Liver (tissue), 8 donors: ENCODE measurements at regions not wholly inside any gene's neighbourhood (a gene's known extent, or its start where the extent isn't known, plus 50 kb on each side); places are given as distances from the start of the nearest gene placed in this dataset.

ENCODE experiments used
- DNase-seq: peaks from one replicate; pipeline ENCODE4 v3.0.0-alpha.2; 2017; ENCODE audit warnings: low spot score
- H3K27ac ChIP-seq, 2 donors: one replicate each; pipeline ENCODE4 v1.7.0; 2013; ENCODE audit warnings: inconsistent platforms in 2 of 2, low read length in 2 of 2, control low read depth in 1 of 2, low read depth in 1 of 2, mild to moderate bottlenecking in 1 of 2
- H3K27me3 ChIP-seq, 4 donors: one replicate each; pipeline versions ENCODE4 v1.6.1 to v1.7.0; 2013; ENCODE audit warnings: low read length in 3 of 4, inconsistent platforms in 1 of 4, mild to moderate bottlenecking in 1 of 4, moderate library complexity in 1 of 4; ENCODE audit not compliant: control insufficient read depth in 4 of 4, insufficient read depth in 4 of 4
- H3K36me3 ChIP-seq, 4 donors: one replicate each; pipeline versions ENCODE4 v1.6.1 to v1.7.0; 2013; ENCODE audit warnings: low read length in 3 of 4, mild to moderate bottlenecking in 3 of 4, low read depth in 1 of 4, moderate library complexity in 1 of 4; ENCODE audit not compliant: control insufficient read depth in 4 of 4, insufficient read depth in 3 of 4
- H3K4me1 ChIP-seq, 4 donors: one replicate each; pipeline versions ENCODE4 v1.6.1 to v1.7.0; 2013; ENCODE audit warnings: low read length in 3 of 4, mild to moderate bottlenecking in 3 of 4, moderate library complexity in 1 of 4; ENCODE audit not compliant: control insufficient read depth in 4 of 4, insufficient read depth in 4 of 4
- H3K4me3 ChIP-seq, 3 donors: one replicate each; pipeline versions ENCODE4 v1.6.1 to v1.7.0; 2013; ENCODE audit warnings: low read length in 3 of 3, control low read depth in 1 of 3, low read depth in 1 of 3, mild to moderate bottlenecking in 1 of 3
- H3K9ac ChIP-seq, 2 donors: one replicate each; pipeline ENCODE4 v1.7.0; 2013; ENCODE audit warnings: low read length in 2 of 2, mild to moderate bottlenecking in 2 of 2, moderate library complexity in 2 of 2, control low read depth in 1 of 2, low read depth in 1 of 2
- H3K9me3 ChIP-seq, 4 donors: one replicate each; pipeline versions ENCODE4 v1.6.1 to v1.7.0; 2013; ENCODE audit warnings: low read length in 3 of 4; ENCODE audit not compliant: control insufficient read depth in 4 of 4
- ATF3 ChIP-seq: IDR thresholded peaks from 2 replicates; pipeline ENCODE4 v1.6.1; 2016; ENCODE audit warnings: antibody characterized with exemption
- EGR1 ChIP-seq, 2 donors: IDR thresholded peaks; 2 replicates each; pipeline ENCODE4 v1.6.1; 2016 to 2018; ENCODE audit warnings: antibody characterized with exemption in 2 of 2, low read depth in 2 of 2
- FOXA1 ChIP-seq: IDR thresholded peaks from 2 replicates; pipeline ENCODE4 v1.6.1; 2016; ENCODE audit warnings: antibody characterized with exemption
- FOXA2 ChIP-seq: IDR thresholded peaks from 2 replicates; pipeline ENCODE4 v1.6.1; 2016; ENCODE audit warnings: antibody characterized with exemption
- GABPA ChIP-seq, 2 donors: IDR thresholded peaks in 1 of 2; conservative IDR thresholded peaks in 1 of 2; 2 replicates each; pipeline ENCODE4 v1.6.1; 2016; ENCODE audit warnings: antibody characterized with exemption in 2 of 2, mild to moderate bottlenecking in 1 of 2, moderate library complexity in 1 of 2
- HNF4A ChIP-seq, 2 donors: conservative IDR thresholded peaks; 2 replicates each; pipeline ENCODE4 v1.6.1; 2016; ENCODE audit warnings: antibody characterized with exemption in 2 of 2, mild to moderate bottlenecking in 2 of 2
- HNF4G ChIP-seq: IDR thresholded peaks from 2 replicates; pipeline ENCODE4 v1.6.1; 2016; ENCODE audit warnings: antibody characterized with exemption
- MAX ChIP-seq: IDR thresholded peaks from 2 replicates; pipeline ENCODE4 v1.6.1; 2016; ENCODE audit warnings: antibody characterized with exemption
- RAD21 ChIP-seq, 2 donors: IDR thresholded peaks; 2 replicates each; pipeline ENCODE4 v1.6.1; 2016; ENCODE audit warnings: antibody characterized with exemption in 2 of 2, mild to moderate bottlenecking in 2 of 2
- RXRA ChIP-seq, 2 donors: IDR thresholded peaks; 2 replicates each; pipeline ENCODE4 v1.6.1; 2017 to 2018; ENCODE audit warnings: antibody characterized with exemption in 2 of 2, mild to moderate bottlenecking in 1 of 2
- SP1 ChIP-seq: IDR thresholded peaks from 2 replicates; pipeline ENCODE4 v1.6.1; 2018; ENCODE audit warnings: antibody characterized with exemption, mild to moderate bottlenecking
- TAF1 ChIP-seq: conservative IDR thresholded peaks from 2 replicates; pipeline ENCODE4 v1.6.1; 2016; ENCODE audit warnings: antibody characterized with exemption, mild to moderate bottlenecking
- YY1 ChIP-seq: IDR thresholded peaks from 2 replicates; pipeline ENCODE4 v1.6.1; 2016; ENCODE audit warnings: antibody characterized with exemption, mild to moderate bottlenecking
- WGBS: extraction: QIAGEN DNeasy Blood & Tissue Kit; methylation state at CpG from one replicate; pipeline ENCODE4 v1.1.7; 2013; 5-methylcytosine and 5-hydroxymethylcytosine counted together
- TF ChIP-seq, protein P1 (sequence below): IDR thresholded peaks from 2 replicates; pipeline ENCODE4 v1.6.1; 2016; ENCODE audit warnings: antibody characterized with exemption
- TF ChIP-seq, protein P2 (sequence below): IDR thresholded peaks from 2 replicates; pipeline ENCODE4 v1.6.1; 2016; ENCODE audit warnings: antibody characterized with exemption, mild to moderate bottlenecking
- TF ChIP-seq, protein P3 (sequence below): fragments of 150-350 bp; IDR thresholded peaks from 2 replicates; pipeline ENCODE4 v1.5.1; 2017; ENCODE audit warnings: improper control_type of control experiment, low read depth, low read length; ENCODE audit not compliant: missing input control
- donor health status: healthy.
- donor health status: healthy.
- donor health status: healthy.
- donor health status: healthy.
- donor health status: healthy.

GRCh38 chr7:152504816-152505215, 69.0 kb upstream of the KMT2C start:
- Histone ChIP-seq H3K4me1 (peaks cover 0 to 6% (median 5%) of the 10 kb centered on the region in 4 donors), H3K4me3 (no peak overlapping the region), H3K9me3 (no peaks in the 10 kb centered on the region), H3K27ac (peak overlapping the region in 1 of 2 donors; percentile 3), H3K36me3 (no peaks in the 10 kb centered on the region), H3K27me3 (no peaks in the 10 kb centered on the region), H3K9ac (no peak overlapping the region)
- DNase-seq = no peak
- TF ChIP-seq, protein P1, sequence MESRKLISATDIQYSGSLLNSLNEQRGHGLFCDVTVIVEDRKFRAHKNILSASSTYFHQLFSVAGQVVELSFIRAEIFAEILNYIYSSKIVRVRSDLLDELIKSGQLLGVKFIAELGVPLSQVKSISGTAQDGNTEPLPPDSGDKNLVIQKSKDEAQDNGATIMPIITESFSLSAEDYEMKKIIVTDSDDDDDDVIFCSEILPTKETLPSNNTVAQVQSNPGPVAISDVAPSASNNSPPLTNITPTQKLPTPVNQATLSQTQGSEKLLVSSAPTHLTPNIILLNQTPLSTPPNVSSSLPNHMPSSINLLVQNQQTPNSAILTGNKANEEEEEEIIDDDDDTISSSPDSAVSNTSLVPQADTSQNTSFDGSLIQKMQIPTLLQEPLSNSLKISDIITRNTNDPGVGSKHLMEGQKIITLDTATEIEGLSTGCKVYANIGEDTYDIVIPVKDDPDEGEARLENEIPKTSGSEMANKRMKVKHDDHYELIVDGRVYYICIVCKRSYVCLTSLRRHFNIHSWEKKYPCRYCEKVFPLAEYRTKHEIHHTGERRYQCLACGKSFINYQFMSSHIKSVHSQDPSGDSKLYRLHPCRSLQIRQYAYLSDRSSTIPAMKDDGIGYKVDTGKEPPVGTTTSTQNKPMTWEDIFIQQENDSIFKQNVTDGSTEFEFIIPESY = no peak
- no peak for TF ChIP-seq SP1
- no peak for TF ChIP-seq FOXA2
- 89% methylated on average over 10 of the region's 10 CpGs for WGBS

DNA sequence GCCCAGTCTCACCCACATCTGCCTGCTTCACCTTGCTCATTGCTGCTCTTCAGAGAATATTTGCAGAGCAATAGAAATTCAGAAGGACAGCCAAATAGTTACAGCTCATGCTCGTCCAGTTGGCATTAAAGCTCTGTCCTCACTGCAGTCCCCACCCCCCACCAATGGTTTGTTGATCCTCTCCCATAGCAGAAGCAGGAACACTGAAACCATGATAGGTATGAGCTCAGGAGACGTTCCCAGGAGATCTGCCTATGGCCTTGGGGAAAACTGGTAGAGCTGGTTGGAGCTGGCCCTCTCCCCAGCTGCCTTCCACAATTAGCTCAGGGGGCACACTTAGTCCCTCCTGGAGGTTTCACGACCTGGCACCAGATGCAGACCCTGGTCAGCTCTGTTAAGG, 68.6 kb upstream of the KMT2C start:
- Histone ChIP-seq H3K27me3 (no peaks in the 10 kb centered on the region), H3K9ac (no peak overlapping the region), H3K9me3 (no peaks in the 10 kb centered on the region), H3K27ac (peak overlapping the region in 1 of 2 donors; percentile 3), H3K4me1 (peaks cover 0 to 6% (median 5%) of the 10 kb centered on the region in 4 donors), H3K36me3 (no peaks in the 10 kb centered on the region), H3K4me3 (no peak overlapping the region)
- WGBS = 39% methylated on average over 3 of the region's 3 CpGs
- DNase-seq = no peak
- TF ChIP-seq HNF4G (no peak), MAX (no peak), ATF3 (no peak), TAF1 (no peak), RAD21 (IDR thresholded peaks at IDR 0.05) (no peak), EGR1 (IDR thresholded peaks at IDR 0.05; ENCODE audit: low read depth in 2 of 2) (no peak), SP1 (no peak), FOXA2 (no peak), HNF4A (conservative IDR thresholded peaks at IDR 0.05) (no peak), FOXA1 (no peak), RXRA (IDR thresholded peaks at IDR 0.05) (no peak), GABPA (IDR thresholded peaks at IDR 0.05 in 1 of 2, conservative IDR thresholded peaks at IDR 0.05 in 1 of 2) (no peak), YY1 (no peak)
- TF ChIP-seq, protein P2, sequence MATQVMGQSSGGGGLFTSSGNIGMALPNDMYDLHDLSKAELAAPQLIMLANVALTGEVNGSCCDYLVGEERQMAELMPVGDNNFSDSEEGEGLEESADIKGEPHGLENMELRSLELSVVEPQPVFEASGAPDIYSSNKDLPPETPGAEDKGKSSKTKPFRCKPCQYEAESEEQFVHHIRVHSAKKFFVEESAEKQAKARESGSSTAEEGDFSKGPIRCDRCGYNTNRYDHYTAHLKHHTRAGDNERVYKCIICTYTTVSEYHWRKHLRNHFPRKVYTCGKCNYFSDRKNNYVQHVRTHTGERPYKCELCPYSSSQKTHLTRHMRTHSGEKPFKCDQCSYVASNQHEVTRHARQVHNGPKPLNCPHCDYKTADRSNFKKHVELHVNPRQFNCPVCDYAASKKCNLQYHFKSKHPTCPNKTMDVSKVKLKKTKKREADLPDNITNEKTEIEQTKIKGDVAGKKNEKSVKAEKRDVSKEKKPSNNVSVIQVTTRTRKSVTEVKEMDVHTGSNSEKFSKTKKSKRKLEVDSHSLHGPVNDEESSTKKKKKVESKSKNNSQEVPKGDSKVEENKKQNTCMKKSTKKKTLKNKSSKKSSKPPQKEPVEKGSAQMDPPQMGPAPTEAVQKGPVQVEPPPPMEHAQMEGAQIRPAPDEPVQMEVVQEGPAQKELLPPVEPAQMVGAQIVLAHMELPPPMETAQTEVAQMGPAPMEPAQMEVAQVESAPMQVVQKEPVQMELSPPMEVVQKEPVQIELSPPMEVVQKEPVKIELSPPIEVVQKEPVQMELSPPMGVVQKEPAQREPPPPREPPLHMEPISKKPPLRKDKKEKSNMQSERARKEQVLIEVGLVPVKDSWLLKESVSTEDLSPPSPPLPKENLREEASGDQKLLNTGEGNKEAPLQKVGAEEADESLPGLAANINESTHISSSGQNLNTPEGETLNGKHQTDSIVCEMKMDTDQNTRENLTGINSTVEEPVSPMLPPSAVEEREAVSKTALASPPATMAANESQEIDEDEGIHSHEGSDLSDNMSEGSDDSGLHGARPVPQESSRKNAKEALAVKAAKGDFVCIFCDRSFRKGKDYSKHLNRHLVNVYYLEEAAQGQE = no peak
- TF ChIP-seq, protein P1 = no peak
- TF ChIP-seq, protein P3, sequence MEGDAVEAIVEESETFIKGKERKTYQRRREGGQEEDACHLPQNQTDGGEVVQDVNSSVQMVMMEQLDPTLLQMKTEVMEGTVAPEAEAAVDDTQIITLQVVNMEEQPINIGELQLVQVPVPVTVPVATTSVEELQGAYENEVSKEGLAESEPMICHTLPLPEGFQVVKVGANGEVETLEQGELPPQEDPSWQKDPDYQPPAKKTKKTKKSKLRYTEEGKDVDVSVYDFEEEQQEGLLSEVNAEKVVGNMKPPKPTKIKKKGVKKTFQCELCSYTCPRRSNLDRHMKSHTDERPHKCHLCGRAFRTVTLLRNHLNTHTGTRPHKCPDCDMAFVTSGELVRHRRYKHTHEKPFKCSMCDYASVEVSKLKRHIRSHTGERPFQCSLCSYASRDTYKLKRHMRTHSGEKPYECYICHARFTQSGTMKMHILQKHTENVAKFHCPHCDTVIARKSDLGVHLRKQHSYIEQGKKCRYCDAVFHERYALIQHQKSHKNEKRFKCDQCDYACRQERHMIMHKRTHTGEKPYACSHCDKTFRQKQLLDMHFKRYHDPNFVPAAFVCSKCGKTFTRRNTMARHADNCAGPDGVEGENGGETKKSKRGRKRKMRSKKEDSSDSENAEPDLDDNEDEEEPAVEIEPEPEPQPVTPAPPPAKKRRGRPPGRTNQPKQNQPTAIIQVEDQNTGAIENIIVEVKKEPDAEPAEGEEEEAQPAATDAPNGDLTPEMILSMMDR = no peak
